ENCODE measurements at regions not wholly inside any gene's neighbourhood (a gene's known extent, or its start where the extent isn't known, plus 50 kb on each side); places are given as distances from the start of the nearest gene placed in this dataset.

DNA sequence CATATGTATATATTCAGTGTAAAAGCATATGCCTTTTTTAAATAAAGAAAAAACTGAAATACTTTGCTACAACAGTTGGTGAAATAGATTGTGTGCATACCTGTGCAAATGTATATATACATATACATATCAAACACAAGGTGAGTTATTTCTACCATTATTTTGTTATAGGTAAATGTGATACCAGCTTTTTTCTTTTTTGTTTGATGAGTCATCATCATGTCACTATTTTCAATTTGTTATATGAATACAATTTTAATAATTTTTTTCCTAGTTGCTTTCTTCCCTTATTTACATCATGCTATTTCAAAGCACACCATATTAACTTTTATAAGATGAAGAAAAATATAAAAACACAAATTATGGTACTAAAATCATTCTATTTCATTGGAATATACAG, 87.0 kb upstream of the STK17B start:
- Histone ChIP-seq H3K4me3 (no peak overlapping the region), H3K36me3 (peaks cover 0 to 88% (median 3%) of the 10 kb centered on the region in 9 donors), H3K27ac (no peak overlapping the region), H3K9me3 (no peaks in the 10 kb centered on the region), H3K4me1 (peaks cover 0 to 28% (median 0%) of the 10 kb centered on the region in 9 donors), H3K27me3 (no peaks in the 10 kb centered on the region)
- TF ChIP-seq, protein P1, sequence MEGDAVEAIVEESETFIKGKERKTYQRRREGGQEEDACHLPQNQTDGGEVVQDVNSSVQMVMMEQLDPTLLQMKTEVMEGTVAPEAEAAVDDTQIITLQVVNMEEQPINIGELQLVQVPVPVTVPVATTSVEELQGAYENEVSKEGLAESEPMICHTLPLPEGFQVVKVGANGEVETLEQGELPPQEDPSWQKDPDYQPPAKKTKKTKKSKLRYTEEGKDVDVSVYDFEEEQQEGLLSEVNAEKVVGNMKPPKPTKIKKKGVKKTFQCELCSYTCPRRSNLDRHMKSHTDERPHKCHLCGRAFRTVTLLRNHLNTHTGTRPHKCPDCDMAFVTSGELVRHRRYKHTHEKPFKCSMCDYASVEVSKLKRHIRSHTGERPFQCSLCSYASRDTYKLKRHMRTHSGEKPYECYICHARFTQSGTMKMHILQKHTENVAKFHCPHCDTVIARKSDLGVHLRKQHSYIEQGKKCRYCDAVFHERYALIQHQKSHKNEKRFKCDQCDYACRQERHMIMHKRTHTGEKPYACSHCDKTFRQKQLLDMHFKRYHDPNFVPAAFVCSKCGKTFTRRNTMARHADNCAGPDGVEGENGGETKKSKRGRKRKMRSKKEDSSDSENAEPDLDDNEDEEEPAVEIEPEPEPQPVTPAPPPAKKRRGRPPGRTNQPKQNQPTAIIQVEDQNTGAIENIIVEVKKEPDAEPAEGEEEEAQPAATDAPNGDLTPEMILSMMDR (IDR thresholded peaks at IDR 0.05): no peak
- ATAC-seq (no peak), DNase-seq (no peak)
- intact Hi-C loops (cut with DNase I): no loop called here

DNA sequence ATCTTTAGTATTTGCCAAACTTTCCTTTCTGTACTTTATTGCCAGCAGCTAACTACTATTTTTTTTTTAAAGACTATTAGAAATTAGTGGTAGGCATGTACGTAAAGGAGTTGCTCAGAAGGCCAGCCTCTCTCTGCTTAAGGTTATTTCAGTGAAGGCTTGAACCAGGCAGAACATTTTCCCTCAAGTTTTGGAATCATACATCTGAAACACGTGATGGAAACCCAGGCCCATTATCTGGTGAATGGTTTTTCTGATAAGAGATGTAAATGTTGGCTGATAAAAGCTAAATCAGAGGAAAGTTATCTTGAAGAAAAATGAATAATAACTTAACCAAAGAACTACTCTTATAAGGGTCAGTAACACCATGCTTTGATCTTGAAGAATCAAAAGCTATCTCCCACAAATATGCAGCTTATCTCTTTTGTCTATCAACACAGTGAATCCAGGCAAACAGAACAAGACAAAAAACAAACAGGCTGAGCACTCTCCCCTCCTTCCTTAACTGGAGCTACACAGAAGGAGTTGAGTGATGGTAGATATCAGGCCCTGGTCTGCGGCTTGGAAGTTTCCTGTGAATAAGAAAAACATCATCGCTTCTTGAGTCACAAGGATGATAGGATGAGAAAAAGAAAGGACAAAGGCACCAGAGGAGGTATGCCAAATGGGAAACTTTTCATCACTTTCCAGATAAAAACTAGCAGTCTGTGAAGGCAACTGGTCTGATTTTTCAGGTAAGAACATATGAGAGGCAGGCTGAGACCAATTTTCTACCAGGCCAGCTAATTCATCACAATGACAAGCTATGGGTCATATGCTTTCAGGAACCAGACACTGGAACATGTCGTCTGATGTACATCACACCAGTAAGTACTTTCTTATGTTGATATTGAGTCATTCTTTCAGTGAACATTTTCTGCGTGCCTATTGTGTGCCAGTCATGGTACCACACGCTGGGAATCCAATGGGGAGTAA, 88.4 kb upstream of the STK17B start:
- Histone ChIP-seq H3K27ac (peak overlapping the region in 1 of 10 donors; percentile 77), H3K4me1 (peaks cover 0 to 42% (median 0%) of the 10 kb centered on the region in 9 donors), H3K36me3 (peaks cover 0 to 88% (median 0%) of the 10 kb centered on the region in 9 donors), H3K27me3 (no peaks in the 10 kb centered on the region), H3K4me3 (no peak overlapping the region), H3K9me3 (no peaks in the 10 kb centered on the region)
- DNase-seq (no peak), ATAC-seq (no peak)
- 72 to 73% methylated on average over 7 of the region's 7 CpGs for WGBS, 2 donors
- intact Hi-C loops (cut with DNase I): no loop called here
- TF ChIP-seq, protein P1 (IDR thresholded peaks at IDR 0.05): no peak

DNA sequence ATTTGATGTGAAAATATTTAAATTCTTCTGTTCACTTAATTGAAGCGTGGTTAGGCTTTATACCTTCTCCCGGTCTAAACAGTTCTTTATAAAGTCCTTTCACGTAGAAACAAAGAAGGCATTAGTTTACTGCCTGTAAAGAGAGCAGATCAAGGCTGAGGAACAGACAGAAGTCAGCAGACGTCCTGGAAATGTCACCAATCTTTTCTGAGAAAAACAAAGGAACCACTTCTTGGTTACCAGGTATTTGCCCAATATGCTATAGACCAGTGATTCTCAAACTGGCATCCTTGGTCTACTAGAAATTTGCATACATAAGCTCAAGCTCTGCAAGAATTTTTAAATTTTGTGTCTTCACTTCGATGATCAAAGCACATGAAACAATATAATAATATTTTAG, 89.2 kb upstream of the STK17B start:
- DNase-seq: no peak
- Histone ChIP-seq H3K4me3 (no peak overlapping the region), H3K4me1 (peaks cover 0 to 44% (median 0%) of the 10 kb centered on the region in 9 donors), H3K9me3 (no peaks in the 10 kb centered on the region), H3K27me3 (no peaks in the 10 kb centered on the region), H3K27ac (peak overlapping the region in 1 of 10 donors; percentile 77), H3K36me3 (peaks cover 0 to 89% (median 0%) of the 10 kb centered on the region in 9 donors)
- 94 to 97% methylated on average over 5 of the region's 5 CpGs for WGBS, 2 donors
- TF ChIP-seq, protein P1 (IDR thresholded peaks at IDR 0.05): no peak
- ATAC-seq: no peak
- intact Hi-C loops (cut with DNase I): no loop called here

DNA sequence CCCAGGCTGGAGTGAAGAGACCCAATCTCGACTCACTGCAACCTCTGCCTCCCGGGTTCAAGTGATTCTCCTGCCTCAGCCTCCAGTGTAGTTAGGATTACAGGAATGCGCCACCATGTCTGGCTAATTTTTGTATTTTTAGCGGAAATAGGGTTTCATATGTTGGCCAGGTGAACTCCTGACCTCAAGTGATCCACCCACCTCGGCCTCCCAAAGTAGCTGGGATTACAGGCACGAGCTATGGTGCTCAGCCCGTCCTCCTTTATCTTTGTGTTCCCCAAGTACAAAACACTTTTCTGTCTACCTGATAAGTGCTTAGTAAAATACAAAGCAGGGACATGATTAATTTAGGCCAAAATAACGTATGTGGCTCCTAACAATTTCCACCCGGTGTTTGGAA, 91.2 kb upstream of the STK17B start:
- H3K36me3 ChIP-seq: peaks cover 0 to 79% (median 0%) of the 10 kb centered on the region in 9 donors
- no peaks in the 10 kb centered on the region for H3K9me3 ChIP-seq
- H3K4me3 ChIP-seq: no peak overlapping the region
- no peaks in the 10 kb centered on the region for H3K27me3 ChIP-seq
- ATAC-seq: no peak
- DNase-seq: no peak
- TF ChIP-seq, protein P1 (IDR thresholded peaks at IDR 0.05): no peak
- WGBS, 2 donors: 76% methylated on average over 9 of the region's 9 CpGs
- H3K4me1 ChIP-seq: peaks cover 0 to 60% (median 10%) of the 10 kb centered on the region in 9 donors
- H3K27ac ChIP-seq: peak overlapping the region in 3 of 10 donors; percentile 19 to 84 (median 40)
- intact Hi-C loops (cut with DNase I): no loop called here
